ENCODE measurements at regions not wholly inside any gene's neighbourhood (a gene's known extent, or its start where the extent isn't known, plus 50 kb on each side); places are given as distances from the start of the nearest gene placed in this dataset.
"Not testable (repeated sequence)": the region's sequence is repeated elsewhere in the genome, so short reads cannot be mapped to it uniquely, and the experiment has no call there.

- not testable (repeated sequence) for DNase-seq (ENCODE audit: low spot score)
These were observed 150.6 kb upstream of the ANKFN1 start for GRCh38 chr17:56002656-56003055.

GRCh38 chr17:56009795-56010651 lies 143.3 kb upstream of the ANKFN1 start:
- no peak for DNase-seq (ENCODE audit: low spot score)

GRCh38 chr17:56011406-56012131 lies 141.7 kb upstream of the ANKFN1 start:
- no peak for DNase-seq (ENCODE audit: low spot score)

GRCh38 chr17:56018211-56018610 lies 135.1 kb upstream of the ANKFN1 start:
- DNase-seq (ENCODE audit: low spot score) = no peak

- DNase-seq (ENCODE audit: low spot score) = no peak
These were observed 132.9 kb upstream of the ANKFN1 start for GRCh38 chr17:56020369-56020768.

GRCh38 chr17:56021681-56022190 lies 131.5 kb upstream of the ANKFN1 start:
- no peak for DNase-seq (ENCODE audit: low spot score)

GRCh38 chr17:56023851-56024250 lies 129.4 kb upstream of the ANKFN1 start:
- DNase-seq (ENCODE audit: low spot score) = no peak

- no peak for DNase-seq (ENCODE audit: low spot score)
These were observed 126.4 kb upstream of the ANKFN1 start for GRCh38 chr17:56026915-56027314.

- no peak for DNase-seq (ENCODE audit: low spot score)
These were observed 124.4 kb upstream of the ANKFN1 start for GRCh38 chr17:56028837-56029236.

- DNase-seq (ENCODE audit: low spot score) = no peak
These were observed 123.2 kb upstream of the ANKFN1 start for GRCh38 chr17:56030009-56030624.

GRCh38 chr17:56031636-56032035 lies 121.6 kb upstream of the ANKFN1 start:
- no peak for DNase-seq (ENCODE audit: low spot score)

- no peak for DNase-seq (ENCODE audit: low spot score)
These were observed 119.1 kb upstream of the ANKFN1 start for GRCh38 chr17:56034197-56034635.

GRCh38 chr17:56038131-56038530 lies 115.1 kb upstream of the ANKFN1 start:
- no peak for DNase-seq (ENCODE audit: low spot score)

- no peak for DNase-seq (ENCODE audit: low spot score)
These were observed 107.4 kb upstream of the ANKFN1 start for GRCh38 chr17:56045872-56046271.

GRCh38 chr17:56047331-56047730 lies 105.9 kb upstream of the ANKFN1 start:
- no peak for DNase-seq (ENCODE audit: low spot score)

GRCh38 chr17:56057869-56058268 lies 95.4 kb upstream of the ANKFN1 start:
- no peak for DNase-seq (ENCODE audit: low spot score)

- no peak for DNase-seq (ENCODE audit: low spot score)
These were observed 88.8 kb upstream of the ANKFN1 start for GRCh38 chr17:56064506-56064905.

GRCh38 chr17:56074361-56074890 lies 78.8 kb upstream of the ANKFN1 start:
- DNase-seq (ENCODE audit: low spot score) = no peak

GRCh38 chr17:56076980-56077379 lies 76.3 kb upstream of the ANKFN1 start:
- DNase-seq (ENCODE audit: low spot score) = no peak

- DNase-seq (ENCODE audit: low spot score) = no peak
These were observed 69.8 kb upstream of the ANKFN1 start for GRCh38 chr17:56083475-56083874.

- peak; percentile 4 for DNase-seq (ENCODE audit: low spot score)
These were observed 67.6 kb upstream of the ANKFN1 start for GRCh38 chr17:56085576-56086267.

- DNase-seq (ENCODE audit: low spot score) = no peak
These were observed 66.1 kb upstream of the ANKFN1 start for GRCh38 chr17:56087199-56087598.
